ENCODE measurements at regions not wholly inside any gene's neighbourhood (a gene's known extent, or its start where the extent isn't known, plus 50 kb on each side); places are given as distances from the start of the nearest gene placed in this dataset.
A peak's percentile ranks its signal among the peaks of the same experiment; 100 is the strongest.

- Mint-ChIP-seq H3K4me3 (ENCODE audit: low read depth, unreplicated experiment) (no peak overlapping the region), H3K27ac (ENCODE audit: unreplicated experiment) (no peak overlapping the region), H3K4me1 (ENCODE audit: low read depth, unreplicated experiment) (no peaks in the 10 kb centered on the region), H3K36me3 (ENCODE audit: insufficient read depth, unreplicated experiment) (no peaks in the 10 kb centered on the region), H3K9me3 (ENCODE audit: low read depth, unreplicated experiment) (peaks cover 6% of the 10 kb centered on the region), H3K27me3 (ENCODE audit: unreplicated experiment) (no peaks in the 10 kb centered on the region)
- no peak for TF ChIP-seq CTCF (IDR thresholded peaks at IDR 0.05; ENCODE audit: unreplicated experiment)
- CTCF ChIA-PET = no interaction called here
- intact Hi-C loops (cut with micrococcal nuclease; ENCODE audit: unreplicated experiment) = no loop called here
- DNase-seq = no peak
- BruUV-seq (replicated peaks) = no TSS peak
Measured at GRCh38 chr3:59290358-59290757, 240.5 kb upstream of the CFAP20DC start.

DNA sequence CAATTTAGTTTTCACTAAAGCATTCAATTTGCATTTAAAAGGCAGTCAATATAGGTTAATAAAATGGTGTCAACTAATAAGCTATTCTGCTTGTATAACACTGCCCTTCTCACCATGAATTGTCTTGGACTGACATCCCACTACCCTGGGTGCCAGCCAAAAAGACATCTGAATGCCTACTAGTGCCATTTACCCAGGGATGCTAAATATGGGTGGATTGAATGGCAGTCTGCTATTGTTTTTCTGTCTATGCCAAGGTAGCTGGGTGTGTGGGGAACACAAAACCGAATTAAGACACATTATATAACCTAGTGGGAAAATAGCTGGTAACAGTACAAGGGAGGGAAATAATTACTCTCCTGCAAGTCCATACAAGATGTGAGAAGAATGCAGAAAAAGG is 240.0 kb upstream of the CFAP20DC start:
- TF ChIP-seq CTCF (IDR thresholded peaks at IDR 0.05; ENCODE audit: unreplicated experiment) = no peak
- Mint-ChIP-seq H3K27me3 (ENCODE audit: unreplicated experiment) (no peaks in the 10 kb centered on the region), H3K36me3 (ENCODE audit: insufficient read depth, unreplicated experiment) (no peaks in the 10 kb centered on the region), H3K4me3 (ENCODE audit: low read depth, unreplicated experiment) (no peak overlapping the region), H3K9me3 (ENCODE audit: low read depth, unreplicated experiment) (peaks cover 4% of the 10 kb centered on the region), H3K4me1 (ENCODE audit: low read depth, unreplicated experiment) (no peaks in the 10 kb centered on the region), H3K27ac (ENCODE audit: unreplicated experiment) (no peak overlapping the region)
- no peak for DNase-seq
- BruUV-seq (replicated peaks) = no TSS peak
- intact Hi-C loops (cut with micrococcal nuclease; ENCODE audit: unreplicated experiment) = no loop called here
- CTCF ChIA-PET = no interaction called here

- intact Hi-C loops (cut with micrococcal nuclease; ENCODE audit: unreplicated experiment) = no loop called here
Measured at GRCh38 chr3:59288951-59289350, 239.1 kb upstream of the CFAP20DC start.

DNA sequence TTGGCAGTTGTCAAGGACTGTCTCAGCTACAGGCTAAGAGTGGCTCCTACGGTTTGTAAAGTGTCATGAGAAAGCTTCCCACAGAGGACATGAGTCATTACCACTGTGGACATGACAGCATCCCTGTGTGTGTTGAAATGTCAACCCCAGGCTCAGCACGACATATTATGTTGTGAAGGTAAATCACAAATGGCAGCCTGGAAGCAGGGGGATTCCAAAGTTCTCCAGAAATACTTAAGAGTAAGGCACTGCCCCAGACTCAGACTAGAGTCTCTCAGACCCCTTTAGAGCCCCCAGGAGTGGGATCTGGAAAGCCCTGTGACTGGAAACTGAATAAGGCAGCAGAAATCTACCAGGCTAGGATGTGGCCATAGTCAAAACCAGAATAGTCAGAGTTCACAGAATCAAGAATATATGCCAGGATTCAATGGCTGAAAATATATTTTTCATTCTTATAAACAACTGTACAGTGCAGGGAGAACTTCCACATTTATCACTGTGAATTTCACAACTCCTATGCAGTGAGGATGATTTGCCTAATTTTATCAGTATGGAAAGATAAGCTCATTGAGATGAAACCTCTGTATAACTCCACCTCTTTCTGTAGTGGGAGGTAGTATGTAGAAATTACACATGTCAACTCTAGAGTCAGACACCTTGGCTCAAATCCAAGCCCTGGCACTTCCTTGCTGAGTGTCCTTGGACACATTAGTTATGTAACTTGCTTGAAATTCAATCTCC is 237.1 kb upstream of the CFAP20DC start:
- CTCF ChIA-PET = no interaction called here
- Mint-ChIP-seq H3K4me3 (ENCODE audit: low read depth, unreplicated experiment) (no peak overlapping the region), H3K27me3 (ENCODE audit: unreplicated experiment) (peaks cover 19% of the 10 kb centered on the region), H3K36me3 (ENCODE audit: insufficient read depth, unreplicated experiment) (no peaks in the 10 kb centered on the region), H3K9me3 (ENCODE audit: low read depth, unreplicated experiment) (no peaks in the 10 kb centered on the region), H3K27ac (ENCODE audit: unreplicated experiment) (no peak overlapping the region), H3K4me1 (ENCODE audit: low read depth, unreplicated experiment) (no peaks in the 10 kb centered on the region)
- TF ChIP-seq CTCF (IDR thresholded peaks at IDR 0.05; ENCODE audit: unreplicated experiment) = no peak
- intact Hi-C loops (cut with micrococcal nuclease; ENCODE audit: unreplicated experiment) = no loop called here
- peak; percentile 4 for DNase-seq
- BruUV-seq (replicated peaks) = no TSS peak

More at GRCh38 chr3:59288951-59289350, 239.1 kb upstream of the CFAP20DC start:
- Mint-ChIP-seq H3K4me1 (ENCODE audit: low read depth, unreplicated experiment) (no peaks in the 10 kb centered on the region), H3K9me3 (ENCODE audit: low read depth, unreplicated experiment) (peaks cover 4% of the 10 kb centered on the region), H3K4me3 (ENCODE audit: low read depth, unreplicated experiment) (no peak overlapping the region), H3K27ac (ENCODE audit: unreplicated experiment) (no peak overlapping the region), H3K36me3 (ENCODE audit: insufficient read depth, unreplicated experiment) (no peaks in the 10 kb centered on the region), H3K27me3 (ENCODE audit: unreplicated experiment) (peaks cover 2% of the 10 kb centered on the region)
- CTCF ChIA-PET = no interaction called here
- DNase-seq = no peak
- no TSS peak for BruUV-seq (replicated peaks)
- TF ChIP-seq CTCF (IDR thresholded peaks at IDR 0.05; ENCODE audit: unreplicated experiment) = no peak

Measured in Calu3 (cell line).